Ishikawa (cell line): ENCODE measurements at regions not wholly inside any gene's neighbourhood (a gene's known extent, or its start where the extent isn't known, plus 50 kb on each side); places are given as distances from the start of the nearest gene placed in this dataset.

Experiments
- CEBPB ChIP-seq: IDR thresholded peaks from 2 replicates; pipeline ENCODE4 v1.6.1; 2012
- CREB1 ChIP-seq: IDR thresholded peaks from 2 replicates; pipeline ENCODE4 v1.6.1; 2012; ENCODE audit warnings: low read depth
- EGR1 ChIP-seq: IDR thresholded peaks from 2 replicates; pipeline ENCODE4 v1.6.1; 2012
- EP300 ChIP-seq: IDR thresholded peaks from 2 replicates; pipeline ENCODE4 v1.6.1; 2012; ENCODE audit warnings: borderline replicate concordance
- FOXM1 ChIP-seq: IDR thresholded peaks from 2 replicates; pipeline ENCODE4 v1.6.1; 2012; ENCODE audit warnings: low read depth, borderline replicate concordance
- MAX ChIP-seq: IDR thresholded peaks from 2 replicates; pipeline ENCODE4 v1.6.1; 2012
- RAD21 ChIP-seq: IDR thresholded peaks from 2 replicates; pipeline ENCODE4 v1.6.1; 2012; ENCODE audit warnings: low read depth
- TAF1 ChIP-seq: IDR thresholded peaks from 2 replicates; pipeline ENCODE4 v1.6.1; 2012; ENCODE audit warnings: low read depth, mild to moderate bottlenecking
- TCF12 ChIP-seq: IDR thresholded peaks from 2 replicates; pipeline ENCODE4 v1.6.1; 2012; ENCODE audit warnings: low read depth
- TEAD4 ChIP-seq: IDR thresholded peaks from 2 replicates; pipeline ENCODE4 v1.6.1; 2012
- YY1 ChIP-seq: IDR thresholded peaks from 2 replicates; pipeline ENCODE4 v1.6.1; 2012; ENCODE audit warnings: low read depth
- ZBTB7A ChIP-seq: IDR thresholded peaks from 2 replicates; pipeline ENCODE4 v1.6.1; 2012; ENCODE audit warnings: low read depth
- TF ChIP-seq, protein P1 (sequence below): IDR thresholded peaks from 2 replicates; pipeline ENCODE4 v1.6.1; 2012; ENCODE audit warnings: low read depth, mild to moderate bottlenecking

DNA sequence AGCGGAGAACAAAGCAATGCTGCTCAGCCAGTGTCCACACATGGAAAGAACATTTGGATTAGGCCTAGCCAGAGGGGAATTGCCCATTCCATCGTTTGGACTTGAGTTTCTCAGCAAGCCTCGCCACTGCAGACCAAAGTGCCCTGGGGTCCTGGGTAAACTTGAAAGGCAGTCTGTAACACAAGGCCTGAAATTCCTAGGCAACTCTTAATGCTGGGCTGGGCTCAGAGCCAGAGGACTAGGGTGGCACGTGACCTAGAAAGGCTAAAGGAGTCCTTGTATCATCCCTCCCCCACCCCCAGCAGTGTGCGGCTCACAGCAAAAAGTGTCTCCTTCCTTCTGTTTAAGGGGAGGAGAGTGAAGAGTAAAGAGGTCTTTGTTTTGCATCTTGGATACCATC lies 210.4 kb upstream of the ARX start:
- TF ChIP-seq RAD21 = no peak
- no peak for TF ChIP-seq EGR1
- TF ChIP-seq EP300 = no peak
- no peak for TF ChIP-seq TEAD4
- no peak for TF ChIP-seq MAX
- TF ChIP-seq YY1 = no peak
- TF ChIP-seq, protein P1, sequence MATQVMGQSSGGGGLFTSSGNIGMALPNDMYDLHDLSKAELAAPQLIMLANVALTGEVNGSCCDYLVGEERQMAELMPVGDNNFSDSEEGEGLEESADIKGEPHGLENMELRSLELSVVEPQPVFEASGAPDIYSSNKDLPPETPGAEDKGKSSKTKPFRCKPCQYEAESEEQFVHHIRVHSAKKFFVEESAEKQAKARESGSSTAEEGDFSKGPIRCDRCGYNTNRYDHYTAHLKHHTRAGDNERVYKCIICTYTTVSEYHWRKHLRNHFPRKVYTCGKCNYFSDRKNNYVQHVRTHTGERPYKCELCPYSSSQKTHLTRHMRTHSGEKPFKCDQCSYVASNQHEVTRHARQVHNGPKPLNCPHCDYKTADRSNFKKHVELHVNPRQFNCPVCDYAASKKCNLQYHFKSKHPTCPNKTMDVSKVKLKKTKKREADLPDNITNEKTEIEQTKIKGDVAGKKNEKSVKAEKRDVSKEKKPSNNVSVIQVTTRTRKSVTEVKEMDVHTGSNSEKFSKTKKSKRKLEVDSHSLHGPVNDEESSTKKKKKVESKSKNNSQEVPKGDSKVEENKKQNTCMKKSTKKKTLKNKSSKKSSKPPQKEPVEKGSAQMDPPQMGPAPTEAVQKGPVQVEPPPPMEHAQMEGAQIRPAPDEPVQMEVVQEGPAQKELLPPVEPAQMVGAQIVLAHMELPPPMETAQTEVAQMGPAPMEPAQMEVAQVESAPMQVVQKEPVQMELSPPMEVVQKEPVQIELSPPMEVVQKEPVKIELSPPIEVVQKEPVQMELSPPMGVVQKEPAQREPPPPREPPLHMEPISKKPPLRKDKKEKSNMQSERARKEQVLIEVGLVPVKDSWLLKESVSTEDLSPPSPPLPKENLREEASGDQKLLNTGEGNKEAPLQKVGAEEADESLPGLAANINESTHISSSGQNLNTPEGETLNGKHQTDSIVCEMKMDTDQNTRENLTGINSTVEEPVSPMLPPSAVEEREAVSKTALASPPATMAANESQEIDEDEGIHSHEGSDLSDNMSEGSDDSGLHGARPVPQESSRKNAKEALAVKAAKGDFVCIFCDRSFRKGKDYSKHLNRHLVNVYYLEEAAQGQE = no peak
- no peak for TF ChIP-seq CEBPB
- no peak for TF ChIP-seq TAF1
- no peak for TF ChIP-seq CREB1
- no peak for TF ChIP-seq ZBTB7A
- no peak for TF ChIP-seq TCF12
- no peak for TF ChIP-seq FOXM1
